WTC11 (cell line): ENCODE measurements at regions not wholly inside any gene's neighbourhood (a gene's known extent, or its start where the extent isn't known, plus 50 kb on each side); places are given as distances from the start of the nearest gene placed in this dataset.

Experiments
- ATAC-seq: fragments of 200-7000 bp; cut with Tn5 transposase; 2 replicates; pipeline ENCODE4 v1.10.0; 2021; ENCODE audit warnings: mild to moderate bottlenecking, moderate library complexity
- CTCF ChIA-PET: fragments of 300-600 bp; sonication (Branson Sonifier 250); formaldehyde crosslinking; loops from one replicate; lab custom pipeline; 2021; ENCODE audit warnings: antibody characterized with exemption; lab: Charles Lee
- POLR2A ChIA-PET: fragments of 350-600 bp; sonication (Branson Sonifier 250); formaldehyde crosslinking; loops from one replicate; lab custom pipeline; 2021; ENCODE audit warnings: antibody characterized with exemption; lab: Charles Lee
- DNase-seq: peaks from one replicate; pipeline ENCODE4 v3.0.0; 2021; ENCODE audit warnings: low spot score
- H3K27ac Mint-ChIP-seq: 2 replicates; pipeline ENCODE4 v1.8.0; 2021; ENCODE audit warnings: mixed read lengths
- H3K27me3 Mint-ChIP-seq: 2 replicates; pipeline ENCODE4 v1.8.0; 2021; ENCODE audit warnings: low read depth, mild to moderate bottlenecking, moderate library complexity, mixed read lengths
- H3K36me3 Mint-ChIP-seq: 2 replicates; pipeline ENCODE4 v1.8.0; 2021; ENCODE audit warnings: mixed read lengths
- H3K4me1 Mint-ChIP-seq: 2 replicates; pipeline ENCODE4 v1.8.0; 2022; ENCODE audit warnings: mixed read lengths
- H3K4me3 Mint-ChIP-seq: 2 replicates; pipeline ENCODE4 v1.8.0; 2021; ENCODE audit warnings: mild to moderate bottlenecking, moderate library complexity, mixed read lengths
- H3K9me3 Mint-ChIP-seq: 2 replicates; pipeline ENCODE4 v1.8.0; 2021; ENCODE audit warnings: mixed read lengths
- AFF4 ChIP-seq: sonication (generic); formaldehyde crosslinking; IDR thresholded peaks from 2 replicates; pipeline ENCODE4 v1.8.1; 2023; ENCODE audit warnings: mild to moderate bottlenecking, missing genetic modification reagents, borderline replicate concordance
- ATF1 ChIP-seq: sonication (generic); formaldehyde crosslinking; IDR thresholded peaks from 2 replicates; pipeline ENCODE4 v1.8.1; 2023; ENCODE audit warnings: mild to moderate bottlenecking, moderate library complexity, missing genetic modification reagents
- CREM ChIP-seq: sonication (generic); formaldehyde crosslinking; IDR thresholded peaks from 2 replicates; pipeline ENCODE4 v1.8.1; 2022; ENCODE audit warnings: mild to moderate bottlenecking, missing genetic modification reagents, moderate library complexity
- ERG ChIP-seq: fragments of 250-450 bp; sonication (Bioruptor Pico); IDR thresholded peaks from 2 replicates; pipeline ENCODE4 v1.8.0; 2021; ENCODE audit warnings: mild to moderate bottlenecking
- ESRRA ChIP-seq: sonication (generic); formaldehyde crosslinking; IDR thresholded peaks from 2 replicates; pipeline ENCODE4 v1.8.1; 2022; ENCODE audit warnings: mild to moderate bottlenecking, missing genetic modification reagents, borderline replicate concordance
- MYBL2 ChIP-seq: sonication (generic); formaldehyde crosslinking; IDR thresholded peaks from 2 replicates; pipeline ENCODE4 v1.8.1; 2023; ENCODE audit warnings: mild to moderate bottlenecking, moderate library complexity, missing genetic modification reagents
- NR1H2 ChIP-seq: sonication (generic); formaldehyde crosslinking; IDR thresholded peaks from 2 replicates; pipeline ENCODE4 v1.9.0; 2021; ENCODE audit warnings: mild to moderate bottlenecking, moderate library complexity, missing genetic modification reagents
- NR3C1 ChIP-seq: sonication (generic); formaldehyde crosslinking; conservative IDR thresholded peaks from 2 replicates; pipeline ENCODE4 v1.8.1; 2023; ENCODE audit warnings: low read depth, mild to moderate bottlenecking, missing genetic modification reagents
- PRRX2 ChIP-seq: fragments of 250-450 bp; sonication (Bioruptor Pico); IDR thresholded peaks from 2 replicates; pipeline ENCODE4 v1.8.0; 2021; ENCODE audit warnings: mild to moderate bottlenecking
- SMAD3 ChIP-seq: sonication (generic); formaldehyde crosslinking; IDR thresholded peaks from 2 replicates; pipeline ENCODE4 v1.8.0; 2022; ENCODE audit warnings: missing genetic modification reagents, mild to moderate bottlenecking, borderline replicate concordance
- SMAD4 ChIP-seq: sonication (generic); formaldehyde crosslinking; IDR thresholded peaks from 2 replicates; pipeline ENCODE4 v1.8.0; 2022; ENCODE audit warnings: mild to moderate bottlenecking, missing genetic modification reagents
- TP53 ChIP-seq: sonication (generic); formaldehyde crosslinking; IDR thresholded peaks from 2 replicates; pipeline ENCODE4 v1.8.1; 2023; ENCODE audit warnings: mild to moderate bottlenecking, missing genetic modification reagents
- ZBTB43 ChIP-seq: sonication (generic); formaldehyde crosslinking; IDR thresholded peaks from 2 replicates; pipeline ENCODE4 v1.8.1; 2023; ENCODE audit warnings: mild to moderate bottlenecking, missing genetic modification reagents
- ZNF138 ChIP-seq: sonication (generic); formaldehyde crosslinking; conservative IDR thresholded peaks from 2 replicates; pipeline ENCODE4 v1.8.1; 2022; ENCODE audit warnings: mild to moderate bottlenecking, moderate library complexity, missing genetic modification reagents
- ZNF532 ChIP-seq: fragments of 250-450 bp; sonication (Bioruptor Pico); IDR thresholded peaks from 2 replicates; pipeline ENCODE4 v1.9.0; 2021; ENCODE audit warnings: mild to moderate bottlenecking, borderline replicate concordance
- ZNF671 ChIP-seq: fragments of 250-450 bp; sonication (Bioruptor Pico); IDR thresholded peaks from 2 replicates; pipeline ENCODE4 v1.8.0; 2021; ENCODE audit warnings: mild to moderate bottlenecking
- TF ChIP-seq, protein P1 (sequence below): fragments of 250-450 bp; sonication (Bioruptor Pico); conservative IDR thresholded peaks from 2 replicates; pipeline ENCODE4 v1.9.0; 2021; ENCODE audit warnings: mild to moderate bottlenecking

DNA sequence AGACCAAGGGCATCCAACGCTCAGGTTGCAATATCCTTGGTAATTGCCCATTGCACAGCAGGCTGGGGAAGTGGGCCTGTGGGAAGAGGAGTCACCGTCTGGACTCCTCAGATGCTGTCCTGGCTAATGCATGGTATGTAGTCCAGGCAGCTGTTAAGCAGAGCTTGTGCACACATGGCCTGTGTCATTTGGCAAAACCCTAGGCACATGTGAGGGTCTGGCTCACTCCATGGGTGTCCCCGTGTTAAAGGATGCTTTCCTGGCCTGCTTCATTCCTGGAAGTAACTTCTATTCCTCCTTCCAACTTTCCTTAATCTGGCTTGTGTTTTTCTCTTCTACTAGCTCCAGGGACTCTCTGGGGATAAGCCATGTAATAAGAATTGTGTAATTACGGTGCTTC is 378.0 kb upstream of the CA10 start (continued):
- TF ChIP-seq ZBTB43 (CRISPR knock-in tag) (no peak), ESRRA (no peak)

DNA sequence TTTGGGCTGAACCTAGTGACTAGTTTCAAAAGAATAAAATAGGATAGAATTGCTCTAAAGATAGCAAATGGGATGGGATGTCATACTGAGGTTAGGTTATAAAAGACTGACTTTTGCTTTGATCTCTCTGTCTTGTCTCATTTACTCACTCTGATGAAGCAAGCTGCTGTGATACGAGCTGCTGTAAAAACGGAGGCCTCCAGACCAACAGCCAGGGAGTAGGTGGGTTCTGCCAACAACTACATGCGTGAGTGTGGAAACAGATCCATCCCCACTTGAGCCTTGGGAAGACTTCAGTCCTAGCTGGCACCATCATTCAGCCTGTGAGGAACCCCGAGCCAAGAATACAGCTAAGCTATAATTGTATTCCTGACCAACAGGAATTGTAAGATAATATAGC is 373.9 kb upstream of the CA10 start:
- Mint-ChIP-seq H3K36me3 (peaks cover 22% of the 10 kb centered on the region), H3K27ac (no peak overlapping the region), H3K9me3 (peaks cover 37% of the 10 kb centered on the region), H3K27me3 (no peaks in the 10 kb centered on the region), H3K4me3 (no peak overlapping the region), H3K4me1 (no peaks in the 10 kb centered on the region)
- TF ChIP-seq ZNF532 (CRISPR knock-in tag), result no peak
- TF ChIP-seq MYBL2 (CRISPR knock-in tag), result no peak
- TF ChIP-seq PRRX2 (CRISPR knock-in tag), result no peak
- TF ChIP-seq SMAD3 (CRISPR knock-in tag), result no peak
- no peak for TF ChIP-seq ZNF671 (CRISPR knock-in tag)
- no peak for TF ChIP-seq NR1H2 (CRISPR knock-in tag)
- no peak for TF ChIP-seq ZBTB43 (CRISPR knock-in tag)
- no peak for TF ChIP-seq ATF1 (CRISPR knock-in tag)
- no peak for TF ChIP-seq TP53 (CRISPR knock-in tag)
- TF ChIP-seq NR3C1 (CRISPR knock-in tag), result no peak
- TF ChIP-seq ZNF138 (CRISPR knock-in tag), result no peak
- no peak for TF ChIP-seq AFF4
- TF ChIP-seq, protein P1, sequence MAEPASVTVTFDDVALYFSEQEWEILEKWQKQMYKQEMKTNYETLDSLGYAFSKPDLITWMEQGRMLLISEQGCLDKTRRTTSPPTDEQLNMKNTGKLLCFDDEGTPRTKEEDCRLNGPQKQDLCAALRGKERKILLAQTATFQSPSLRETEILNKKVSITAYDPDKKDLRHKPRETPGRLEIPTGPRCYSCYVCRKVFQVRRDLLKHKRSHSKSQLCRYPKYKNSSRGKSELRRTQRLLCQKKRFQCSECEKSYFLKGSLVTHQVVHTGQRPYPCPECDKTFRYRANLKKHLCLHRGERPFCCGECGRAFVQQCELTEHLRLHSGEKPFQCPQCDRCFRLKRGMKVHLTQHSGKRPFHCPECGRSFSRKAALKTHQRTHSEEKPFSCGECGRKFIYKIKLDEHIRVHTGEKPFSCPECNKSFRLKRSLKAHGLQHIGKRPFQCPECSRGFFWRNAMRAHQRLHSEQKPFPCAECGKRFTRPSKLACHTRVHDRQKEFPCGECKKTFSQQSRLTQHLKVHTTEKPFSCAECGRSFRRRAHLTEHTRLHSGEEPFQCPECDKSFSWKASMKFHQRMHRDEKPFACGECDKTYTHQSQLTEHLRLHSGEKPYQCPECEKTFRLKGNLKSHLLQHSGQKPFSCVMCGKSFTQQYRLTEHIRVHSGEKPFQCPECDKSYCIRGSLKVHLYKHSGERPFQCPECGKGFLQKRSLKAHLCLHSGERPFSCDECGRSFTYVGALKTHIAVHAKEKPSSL (CRISPR knock-in tag), result no peak
- no peak for TF ChIP-seq CREM (CRISPR knock-in tag)
- TF ChIP-seq ERG (CRISPR knock-in tag), result no peak
- no peak for TF ChIP-seq SMAD4 (CRISPR knock-in tag)
- ChIA-PET POLR2A (no interaction called here), CTCF (no interaction called here)
- no peak for DNase-seq
- ATAC-seq, result no peak
